ENCODE measurements at regions not wholly inside any gene's neighbourhood (a gene's known extent, or its start where the extent isn't known, plus 50 kb on each side); places are given as distances from the start of the nearest gene placed in this dataset.

GRCh38 chr4:157908031-157908430 is 264.8 kb downstream of the GASK1B start:
- Histone ChIP-seq H3K9ac (no peak overlapping the region), H3K79me2 (ENCODE audit: insufficient read depth, low read depth) (no peaks in the 10 kb centered on the region), H3K4me3 (IDR thresholded peaks at IDR 0.05; ENCODE audit: insufficient read depth, low read depth, low read length) (no peak overlapping the region), H3K36me3 (ENCODE audit: insufficient read depth) (no peaks in the 10 kb centered on the region), H3K27me3 (ENCODE audit: insufficient read depth, low read depth) (no peaks in the 10 kb centered on the region), H2AFZ (ENCODE audit: low read depth) (no peak overlapping the region), H3K27ac (no peak overlapping the region), H4K20me1 (ENCODE audit: insufficient read depth) (no peaks in the 10 kb centered on the region), H3K4me1 (ENCODE audit: low read depth, poor library complexity, severe bottlenecking) (no peaks in the 10 kb centered on the region), H3K4me2 (no peak overlapping the region)
- TF ChIP-seq CTCF (conservative IDR thresholded peaks at IDR 0.05; ENCODE audit: low read depth, low read length), result no peak

- Histone ChIP-seq H3K36me3 (ENCODE audit: insufficient read depth) (no peaks in the 10 kb centered on the region), H3K27me3 (ENCODE audit: insufficient read depth, low read depth) (no peaks in the 10 kb centered on the region), H3K27ac (no peak overlapping the region), H3K4me3 (IDR thresholded peaks at IDR 0.05; ENCODE audit: insufficient read depth, low read depth, low read length) (no peak overlapping the region), H3K9ac (no peak overlapping the region), H4K20me1 (ENCODE audit: insufficient read depth) (no peaks in the 10 kb centered on the region), H3K4me1 (ENCODE audit: low read depth, poor library complexity, severe bottlenecking) (no peaks in the 10 kb centered on the region), H2AFZ (ENCODE audit: low read depth) (no peak overlapping the region), H3K4me2 (no peak overlapping the region), H3K79me2 (ENCODE audit: insufficient read depth, low read depth) (no peaks in the 10 kb centered on the region)
- TF ChIP-seq CTCF (conservative IDR thresholded peaks at IDR 0.05; ENCODE audit: low read depth, low read length), result no peak
Observed at GRCh38 chr4:157907226-157907946, 265.4 kb downstream of the GASK1B start.

- Histone ChIP-seq H3K4me1 (ENCODE audit: low read depth, poor library complexity, severe bottlenecking) (no peaks in the 10 kb centered on the region), H3K27me3 (ENCODE audit: insufficient read depth, low read depth) (no peaks in the 10 kb centered on the region), H4K20me1 (ENCODE audit: insufficient read depth) (no peaks in the 10 kb centered on the region), H3K79me2 (ENCODE audit: insufficient read depth, low read depth) (no peaks in the 10 kb centered on the region), H3K27ac (no peak overlapping the region), H3K4me2 (no peak overlapping the region), H3K36me3 (ENCODE audit: insufficient read depth) (no peaks in the 10 kb centered on the region), H3K9ac (no peak overlapping the region), H3K4me3 (IDR thresholded peaks at IDR 0.05; ENCODE audit: insufficient read depth, low read depth, low read length) (no peak overlapping the region), H2AFZ (ENCODE audit: low read depth) (no peak overlapping the region)
- TF ChIP-seq CTCF (conservative IDR thresholded peaks at IDR 0.05; ENCODE audit: low read depth, low read length), result no peak
Observed at GRCh38 chr4:157898836-157899605, 273.8 kb downstream of the GASK1B start.

- TF ChIP-seq CTCF (conservative IDR thresholded peaks at IDR 0.05; ENCODE audit: low read depth, low read length), result no peak
- H3K4me1 ChIP-seq (ENCODE audit: low read depth, poor library complexity, severe bottlenecking), result no peaks in the 10 kb centered on the region
- no peak overlapping the region for H3K4me3 ChIP-seq (IDR thresholded peaks at IDR 0.05; ENCODE audit: insufficient read depth, low read depth, low read length)
- no peaks in the 10 kb centered on the region for H3K27me3 ChIP-seq (ENCODE audit: insufficient read depth, low read depth)
- H3K36me3 ChIP-seq (ENCODE audit: insufficient read depth), result no peaks in the 10 kb centered on the region
- H2AFZ ChIP-seq (ENCODE audit: low read depth), result no peak overlapping the region
- no peaks in the 10 kb centered on the region for H4K20me1 ChIP-seq (ENCODE audit: insufficient read depth)
- no peak overlapping the region for H3K27ac ChIP-seq
- H3K79me2 ChIP-seq (ENCODE audit: insufficient read depth, low read depth), result no peaks in the 10 kb centered on the region
- H3K9ac ChIP-seq, result no peak overlapping the region
- no peak overlapping the region for H3K4me2 ChIP-seq
Observed at GRCh38 chr4:157897855-157898370, 274.9 kb downstream of the GASK1B start.
